Endodermal cell (in vitro differentiated cells): ENCODE measurements at regions not wholly inside any gene's neighbourhood (a gene's known extent, or its start where the extent isn't known, plus 50 kb on each side); places are given as distances from the start of the nearest gene placed in this dataset.

ENCODE experiments used
- DNase-seq: peaks from one replicate; pipeline ENCODE4 v3.0.0-alpha.2; 2017
- H3K27ac ChIP-seq: 2 replicates; pipeline ENCODE4 v1.5.1; 2013; ENCODE audit warnings: mild to moderate bottlenecking, low read depth, low read length, moderate library complexity
- H3K27me3 ChIP-seq: 2 replicates; pipeline ENCODE4 v1.6.1; 2013; ENCODE audit warnings: mild to moderate bottlenecking, low read length, moderate library complexity; ENCODE audit not compliant: insufficient read depth, control insufficient read depth, poor library complexity, severe bottlenecking
- H3K36me3 ChIP-seq: 2 replicates; pipeline ENCODE4 v1.7.0; 2013; ENCODE audit warnings: mild to moderate bottlenecking, low read length, moderate library complexity; ENCODE audit not compliant: control insufficient read depth, insufficient read depth
- H3K4me1 ChIP-seq: one replicate; pipeline ENCODE4 v1.7.0; 2013; ENCODE audit warnings: low read length; ENCODE audit not compliant: control insufficient read depth, insufficient read depth
- H3K4me3 ChIP-seq: 2 replicates; pipeline ENCODE4 v1.5.1; 2013; ENCODE audit warnings: mild to moderate bottlenecking, low read length, moderate library complexity
- H3K9ac ChIP-seq: 2 replicates; pipeline ENCODE4 v1.6.1; 2013; ENCODE audit warnings: mild to moderate bottlenecking, low read length, moderate library complexity; ENCODE audit not compliant: poor library complexity, severe bottlenecking; ENCODE audit errors: extremely low read depth
- H3K9me3 ChIP-seq: 2 replicates; pipeline ENCODE4 v1.6.1; 2013; ENCODE audit warnings: mild to moderate bottlenecking, low read length, moderate library complexity; ENCODE audit not compliant: control insufficient read depth
- H3K27ac Mint-ChIP-seq: 2 replicates; pipeline ENCODE4 v1.8.0; 2020; ENCODE audit warnings: mixed read lengths
- H3K27me3 Mint-ChIP-seq: 2 replicates; pipeline ENCODE4 v1.8.0; 2021; ENCODE audit warnings: mild to moderate bottlenecking, mixed read lengths; ENCODE audit not compliant: insufficient read depth
- H3K36me3 Mint-ChIP-seq: 2 replicates; pipeline ENCODE4 v1.8.0; 2020; ENCODE audit warnings: low read depth, mixed read lengths
- H3K4me1 Mint-ChIP-seq: 2 replicates; pipeline ENCODE4 v1.8.0; 2020; ENCODE audit warnings: mixed read lengths
- H3K4me3 Mint-ChIP-seq: 2 replicates; pipeline ENCODE4 v1.8.0; 2020; ENCODE audit warnings: mild to moderate bottlenecking, moderate library complexity, mixed read lengths
- H3K9me3 Mint-ChIP-seq: 2 replicates; pipeline ENCODE4 v1.8.0; 2020; ENCODE audit warnings: mild to moderate bottlenecking, mixed read lengths
- CTCF ChIP-seq: fragments of 200-600 bp; sonication (generic); conservative IDR thresholded peaks from 2 replicates; pipeline ENCODE4 v1.5.0; 2021; ENCODE audit warnings: antibody characterized with exemption, mild to moderate bottlenecking
- WGBS, 2 experiments: methylation state at CpG; one replicate each; pipeline versions ENCODE4 v1.1.5 to v1.1.7; 2013; ENCODE audit warnings: missing lambda C conversion rate in 2 of 2, mixed read lengths in 1 of 2; ENCODE audit not compliant: insufficient coverage in 1 of 2, insufficient read length in 1 of 2; 5-methylcytosine and 5-hydroxymethylcytosine counted together

- H3K9ac ChIP-seq, result no peak overlapping the region
- 30% methylated on average over 2 of the region's 2 CpGs; no CpG with 5 or more reads in 1 of the 2 experiments for WGBS, 2 experiments
- H3K9me3 Mint-ChIP-seq, result peaks cover 82% of the 10 kb centered on the region
- peaks cover 91% of the 10 kb centered on the region for H3K9me3 ChIP-seq
- no peak for TF ChIP-seq CTCF
- no peak overlapping the region for H3K4me3 Mint-ChIP-seq
- no peak overlapping the region for H3K27ac Mint-ChIP-seq
- no peak for DNase-seq
- no peaks in the 10 kb centered on the region for H3K4me1 Mint-ChIP-seq
- no peak overlapping the region for H3K27ac ChIP-seq
- no peaks in the 10 kb centered on the region for H3K36me3 Mint-ChIP-seq
- no peaks in the 10 kb centered on the region for H3K27me3 ChIP-seq
- H3K4me3 ChIP-seq, result no peak overlapping the region
- no peaks in the 10 kb centered on the region for H3K27me3 Mint-ChIP-seq
- no peaks in the 10 kb centered on the region for H3K36me3 ChIP-seq
- no peaks in the 10 kb centered on the region for H3K4me1 ChIP-seq
These were observed 79.7 kb upstream of the ZNF722 start for GRCh38 chr7:63918986-63919385.

GRCh38 chr7:63925262-63925625 is 73.4 kb upstream of the ZNF722 start:
- Mint-ChIP-seq H3K36me3 (no peaks in the 10 kb centered on the region), H3K27ac (no peak overlapping the region), H3K27me3 (no peaks in the 10 kb centered on the region), H3K4me1 (no peaks in the 10 kb centered on the region), H3K9me3 (peaks cover 82% of the 10 kb centered on the region), H3K4me3 (no peak overlapping the region)
- H3K27me3 ChIP-seq, result no peaks in the 10 kb centered on the region
- peaks cover 83% of the 10 kb centered on the region for H3K9me3 ChIP-seq
- H3K4me3 ChIP-seq, result no peak overlapping the region
- no peak for DNase-seq
- whole genome bisulfite sequencing, 2 experiments, result 76 to 80% methylated on average over 8 to 12 of the region's 12 CpGs
- no peak for TF ChIP-seq CTCF
- no peak overlapping the region for H3K9ac ChIP-seq
- H3K36me3 ChIP-seq, result no peaks in the 10 kb centered on the region
- no peak overlapping the region for H3K27ac ChIP-seq
- H3K4me1 ChIP-seq, result no peaks in the 10 kb centered on the region

GRCh38 chr7:63925626-63926460 is 72.8 kb upstream of the ZNF722 start:
- no peaks in the 10 kb centered on the region for H3K27me3 Mint-ChIP-seq
- Histone ChIP-seq H3K27me3 (no peaks in the 10 kb centered on the region), H3K27ac (no peak overlapping the region), H3K4me1 (no peaks in the 10 kb centered on the region), H3K4me3 (no peak overlapping the region), H3K9ac (no peak overlapping the region), H3K9me3 (peaks cover 84% of the 10 kb centered on the region), H3K36me3 (no peaks in the 10 kb centered on the region)
- no peak overlapping the region for H3K27ac Mint-ChIP-seq
- no peaks in the 10 kb centered on the region for H3K36me3 Mint-ChIP-seq
- TF ChIP-seq CTCF, result no peak
- DNase-seq, result no peak
- no peaks in the 10 kb centered on the region for H3K4me1 Mint-ChIP-seq
- 90% methylated on average over 26 to 47 of the region's 47 CpGs for WGBS, 2 experiments
- H3K4me3 Mint-ChIP-seq, result no peak overlapping the region
- peaks cover 84% of the 10 kb centered on the region for H3K9me3 Mint-ChIP-seq
